Kidney tubule cell (primary cell): ENCODE measurements at regions not wholly inside any gene's neighbourhood (a gene's known extent, or its start where the extent isn't known, plus 50 kb on each side); places are given as distances from the start of the nearest gene placed in this dataset.
A peak's percentile ranks its signal among the peaks of the same experiment; 100 is the strongest.
"Not testable (repeated sequence)": the region's sequence is repeated elsewhere in the genome, so short reads cannot be mapped to it uniquely, and the experiment has no call there.

Experiments
- DNase-seq: peaks from one replicate; pipeline ENCODE4 v3.0.0-alpha.2; 2018; ENCODE audit warnings: low spot score

DNA sequence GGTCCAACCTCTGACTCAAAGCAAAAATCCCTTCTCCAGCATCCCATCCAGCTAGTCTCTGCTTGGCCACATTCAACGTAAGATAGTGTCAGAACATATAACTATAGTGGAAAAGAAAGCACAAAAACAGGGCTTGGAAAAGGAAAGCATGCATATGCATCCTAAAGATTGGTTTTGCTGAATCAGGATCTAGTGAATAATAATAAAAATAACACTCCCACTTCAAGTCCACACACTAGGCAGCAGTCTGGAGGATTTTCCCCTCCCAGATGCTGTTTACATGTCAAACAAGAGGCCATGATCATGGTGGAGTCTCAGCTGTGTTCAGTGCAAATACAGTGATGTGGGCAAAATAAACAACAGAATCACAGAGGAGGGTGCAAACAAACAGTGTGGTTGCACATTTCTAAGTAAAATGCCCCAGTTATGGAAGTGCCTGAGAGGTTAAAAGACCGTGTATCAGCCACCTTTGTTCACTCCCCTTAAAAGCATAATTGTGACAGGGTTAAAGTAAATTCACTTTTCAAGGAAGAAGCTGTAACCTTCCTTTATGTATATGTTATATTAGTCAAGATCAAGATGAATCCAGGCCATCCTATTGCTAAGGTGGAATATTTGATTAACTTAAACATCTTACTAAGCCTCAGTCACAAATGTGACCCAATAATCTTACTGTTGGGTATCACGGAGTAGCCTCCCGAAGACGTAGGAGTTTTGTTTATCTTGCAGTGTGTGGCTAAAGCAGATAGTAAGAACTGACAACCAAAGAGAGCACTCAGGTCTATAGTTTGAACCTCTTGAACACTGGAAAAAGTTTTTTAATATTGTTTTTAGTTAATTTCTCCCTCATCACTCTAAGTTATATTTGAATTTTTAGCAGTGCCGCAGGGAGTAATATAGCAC is 424.5 kb downstream of the SOX2 start:
- no peak for DNase-seq

DNA sequence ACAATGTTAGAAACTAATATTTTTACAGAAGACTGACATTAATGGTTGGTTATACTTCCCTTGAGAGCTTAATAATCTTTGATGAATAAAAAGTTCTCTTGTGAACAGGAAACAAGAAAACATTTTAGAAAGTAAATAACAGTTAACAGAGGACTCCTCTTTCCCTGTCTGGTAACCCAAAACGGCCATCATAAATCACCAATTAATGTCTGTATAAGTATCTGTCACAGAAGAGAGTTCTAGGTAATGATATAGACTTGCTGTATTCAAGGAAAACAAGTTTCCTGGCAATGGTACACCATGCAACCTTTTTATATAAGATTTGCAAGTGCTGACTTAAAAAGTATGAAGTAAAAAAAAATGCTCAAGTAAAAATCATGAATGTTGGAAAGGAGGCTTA is 426.7 kb downstream of the SOX2 start:
- DNase-seq, result no peak

DNA sequence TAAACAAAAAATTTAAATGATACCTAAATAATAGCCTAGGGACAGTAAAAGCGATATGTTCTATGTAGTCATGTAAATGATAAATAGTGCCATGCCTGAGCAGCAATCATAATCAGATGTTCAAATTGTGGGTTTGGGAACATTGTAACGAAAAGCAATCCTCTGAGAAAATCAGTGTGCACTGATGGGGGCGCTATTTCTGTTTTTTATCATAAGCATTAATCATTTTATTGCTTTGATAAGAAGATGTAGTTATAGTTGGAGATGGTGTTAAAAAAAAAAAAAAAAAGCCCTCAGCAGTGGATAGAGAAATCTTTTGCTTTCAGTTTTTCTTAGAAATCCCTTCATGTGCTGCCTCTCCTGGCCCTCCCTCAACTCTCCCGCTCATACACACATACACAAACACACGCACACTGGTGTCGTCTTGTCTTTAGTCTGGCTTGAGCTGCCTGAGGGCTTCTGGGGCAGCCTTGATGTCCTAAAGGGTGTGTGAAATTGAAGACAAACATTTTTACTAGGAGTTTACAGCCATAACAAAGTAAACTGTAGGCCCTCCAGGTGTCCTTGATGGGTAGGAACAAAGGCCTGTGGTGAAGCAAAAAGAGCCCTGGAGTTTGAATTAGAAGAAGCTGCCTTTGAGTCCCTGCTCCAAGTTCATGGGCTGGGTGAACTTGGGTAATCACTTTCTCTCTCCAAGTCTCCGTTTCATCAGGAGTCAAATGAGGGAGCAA is 428.1 kb downstream of the SOX2 start:
- no peak for DNase-seq

DNA sequence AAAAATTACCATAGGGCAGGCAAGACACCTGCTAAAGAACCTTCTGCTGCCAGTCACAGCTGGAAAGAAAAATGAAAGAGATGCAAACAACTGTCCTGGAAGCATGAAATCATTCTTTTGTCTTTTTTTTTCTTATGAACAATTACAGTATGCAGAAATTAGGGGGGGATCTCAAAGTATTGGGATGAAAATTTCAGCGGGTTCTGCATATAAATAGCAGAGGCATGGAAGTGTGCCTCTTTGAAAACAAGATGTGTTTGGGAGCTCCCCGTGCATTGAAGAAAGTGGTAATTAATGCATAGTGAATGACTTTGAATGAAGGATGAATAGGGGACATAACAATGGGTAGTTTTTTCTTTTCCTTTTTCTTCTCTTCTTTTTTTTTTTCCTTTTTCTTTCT is 431.2 kb downstream of the SOX2 start:
- DNase-seq, result no peak

DNA sequence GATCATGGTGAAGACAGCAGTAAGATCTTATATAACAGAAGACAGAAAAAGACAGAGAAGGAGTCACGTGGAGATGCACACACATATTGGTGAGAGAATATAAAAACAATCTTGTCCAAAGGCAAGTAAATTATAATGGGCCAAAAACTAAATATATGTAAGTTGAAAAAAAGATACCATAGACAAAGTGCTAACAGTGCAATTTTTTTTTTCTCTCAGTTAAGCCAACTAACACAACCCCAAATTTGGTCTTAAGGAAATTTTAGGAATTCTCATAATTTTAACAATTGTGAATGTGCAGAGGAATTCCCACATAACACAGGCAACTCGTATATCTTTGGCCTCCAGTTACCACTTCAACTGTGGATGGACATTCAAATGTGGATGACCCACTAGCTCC is 432.2 kb downstream of the SOX2 start:
- DNase-seq, result no peak

DNA sequence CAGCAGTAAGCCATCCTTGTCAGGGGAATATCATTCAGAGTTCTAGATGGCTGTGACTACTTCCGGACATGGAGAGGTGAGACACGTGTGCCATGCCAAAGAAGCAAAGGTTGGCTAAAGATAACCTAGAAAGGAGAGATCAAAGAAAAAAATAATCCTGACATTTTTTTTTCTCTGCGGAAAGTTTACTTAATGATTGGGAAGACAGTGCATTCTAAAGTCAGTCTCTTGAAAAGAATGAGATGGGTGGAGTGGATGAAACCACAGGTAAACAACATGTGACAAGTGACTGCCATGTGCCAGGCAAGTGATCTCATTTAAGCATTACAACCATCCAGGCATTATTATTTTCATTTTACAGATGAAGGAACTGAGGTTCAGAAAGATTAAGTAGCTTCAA is 436.6 kb downstream of the SOX2 start:
- no peak for DNase-seq

DNA sequence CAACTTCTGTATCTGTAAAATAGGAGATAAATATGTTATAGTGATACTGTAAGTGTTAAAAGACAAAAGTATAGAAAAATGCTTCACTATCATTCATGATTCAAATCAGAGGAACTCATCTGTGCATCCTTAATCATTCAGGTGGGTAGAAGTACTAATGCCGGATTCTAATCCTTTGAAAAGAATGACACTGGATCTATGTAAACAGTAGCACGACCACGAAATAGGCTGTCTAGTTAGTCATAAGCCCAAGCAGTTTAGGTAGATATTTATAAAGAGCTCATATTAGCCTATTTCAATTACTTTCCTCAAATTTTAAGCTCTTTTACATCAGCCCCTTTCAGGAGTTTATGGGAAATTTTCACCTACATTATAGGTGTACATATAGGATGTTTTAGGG is 437.9 kb downstream of the SOX2 start:
- DNase-seq, result peak; percentile 35

DNA sequence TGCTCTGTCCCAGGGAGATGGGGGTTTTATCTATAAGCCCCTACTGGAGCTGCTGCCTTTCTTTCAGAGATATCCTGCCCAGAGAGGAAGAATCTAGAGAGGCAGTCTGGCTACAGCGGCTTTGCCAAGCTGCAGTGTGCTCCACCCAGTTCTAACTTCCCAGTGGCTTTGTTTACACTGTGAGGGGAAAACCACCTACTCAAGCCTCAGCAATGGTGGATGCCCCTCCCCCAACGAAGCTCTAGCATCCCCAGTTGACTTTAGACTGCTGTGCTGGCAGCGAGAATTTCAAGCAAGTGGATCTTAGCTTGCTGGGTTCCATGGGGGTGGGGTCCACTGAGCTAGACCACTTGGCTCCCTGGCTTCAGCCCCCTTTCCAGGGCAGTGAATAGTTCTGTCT is 444.6 kb downstream of the SOX2 start:
- DNase-seq, result not testable (repeated sequence)

DNA sequence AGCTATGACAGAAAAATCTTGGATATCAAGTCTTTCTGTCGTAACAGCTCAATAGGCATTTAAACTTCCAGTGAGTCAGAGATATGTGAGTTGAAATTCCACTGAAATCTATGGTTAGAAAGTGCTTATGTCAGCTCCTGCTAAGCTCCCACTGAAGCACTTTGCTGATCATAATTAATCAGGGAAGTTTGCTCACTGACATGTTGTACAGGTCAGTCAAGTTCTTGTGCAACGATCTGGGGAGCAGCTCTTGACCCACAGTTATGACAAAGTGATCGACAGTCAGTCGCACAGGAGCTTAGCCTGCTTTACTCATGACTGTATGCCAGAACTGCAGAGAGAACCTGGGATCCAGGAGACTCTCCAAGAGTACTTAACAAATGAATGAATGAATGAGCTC is 453.5 kb downstream of the SOX2 start:
- peak; percentile 77 for DNase-seq

DNA sequence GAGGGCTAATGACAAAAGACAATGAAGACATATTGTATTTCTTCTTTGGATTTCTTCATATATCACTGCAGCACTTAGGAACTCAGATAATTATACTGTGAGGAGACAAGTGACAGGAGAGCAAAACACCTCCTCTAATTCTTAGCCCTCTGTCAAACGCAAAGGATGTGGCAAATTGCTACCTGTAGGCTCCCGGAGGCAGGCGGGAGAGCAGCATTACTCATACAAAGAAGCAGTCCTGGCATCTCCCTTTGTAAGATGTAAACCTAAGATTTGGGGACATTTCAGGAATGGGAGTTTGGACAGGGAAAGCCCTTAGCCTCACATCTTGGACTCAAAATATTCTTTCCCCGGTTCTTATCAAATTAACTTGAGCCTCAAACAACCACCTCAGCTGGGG is 460.8 kb downstream of the SOX2 start:
- no peak for DNase-seq

DNA sequence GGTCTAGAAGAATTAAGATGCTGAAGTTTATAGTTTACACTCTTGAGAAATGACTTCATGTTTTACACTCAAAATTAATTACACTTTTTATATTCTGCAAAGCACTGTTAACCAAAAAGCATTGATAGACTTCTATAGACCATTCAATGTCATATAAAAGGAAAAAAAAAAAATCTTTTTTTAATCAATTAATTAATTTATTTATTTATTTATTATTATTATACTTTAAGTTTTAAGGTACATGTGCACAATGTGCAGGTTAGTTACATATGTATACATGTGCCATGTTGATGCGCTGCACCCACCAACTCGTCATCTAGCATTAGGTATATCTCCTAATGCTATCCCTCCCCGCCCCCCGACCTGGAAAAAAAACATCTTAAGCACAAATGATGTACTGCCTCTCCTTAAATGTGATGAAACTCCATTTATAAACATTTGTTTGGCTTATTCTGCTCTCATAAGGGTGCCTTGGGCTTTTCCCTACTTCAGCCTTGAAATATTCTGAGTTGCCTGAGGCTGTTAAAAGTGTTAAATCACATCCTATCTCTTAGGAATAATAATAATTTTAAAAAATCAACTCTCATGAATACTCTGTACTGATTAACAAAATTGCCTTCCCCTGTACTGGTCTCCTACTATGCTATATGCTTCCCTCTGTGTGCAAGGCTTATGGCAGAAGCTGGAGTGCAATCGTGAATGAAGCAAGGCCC is 466.9 kb downstream of the SOX2 start:
- DNase-seq, result no peak

DNA sequence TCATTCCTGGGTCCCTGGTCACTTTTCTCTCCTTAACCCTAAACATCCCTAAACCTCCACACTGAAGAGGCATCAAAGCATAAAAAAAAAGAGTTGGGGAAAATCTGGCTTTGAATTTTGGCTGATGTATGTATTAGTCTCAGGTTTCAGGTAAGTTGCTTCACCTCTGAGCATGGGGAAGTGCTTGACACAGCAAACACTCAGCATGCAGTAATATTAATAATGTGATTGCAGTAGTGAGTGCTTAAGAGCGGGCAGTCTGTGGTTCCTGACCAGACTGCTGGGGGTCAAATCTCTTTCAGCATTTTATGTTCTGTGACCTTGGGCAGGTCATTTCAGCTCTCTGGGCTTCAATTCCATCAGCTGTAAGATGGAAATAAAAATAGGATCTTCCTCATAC is 467.9 kb downstream of the SOX2 start:
- DNase-seq, result no peak

DNA sequence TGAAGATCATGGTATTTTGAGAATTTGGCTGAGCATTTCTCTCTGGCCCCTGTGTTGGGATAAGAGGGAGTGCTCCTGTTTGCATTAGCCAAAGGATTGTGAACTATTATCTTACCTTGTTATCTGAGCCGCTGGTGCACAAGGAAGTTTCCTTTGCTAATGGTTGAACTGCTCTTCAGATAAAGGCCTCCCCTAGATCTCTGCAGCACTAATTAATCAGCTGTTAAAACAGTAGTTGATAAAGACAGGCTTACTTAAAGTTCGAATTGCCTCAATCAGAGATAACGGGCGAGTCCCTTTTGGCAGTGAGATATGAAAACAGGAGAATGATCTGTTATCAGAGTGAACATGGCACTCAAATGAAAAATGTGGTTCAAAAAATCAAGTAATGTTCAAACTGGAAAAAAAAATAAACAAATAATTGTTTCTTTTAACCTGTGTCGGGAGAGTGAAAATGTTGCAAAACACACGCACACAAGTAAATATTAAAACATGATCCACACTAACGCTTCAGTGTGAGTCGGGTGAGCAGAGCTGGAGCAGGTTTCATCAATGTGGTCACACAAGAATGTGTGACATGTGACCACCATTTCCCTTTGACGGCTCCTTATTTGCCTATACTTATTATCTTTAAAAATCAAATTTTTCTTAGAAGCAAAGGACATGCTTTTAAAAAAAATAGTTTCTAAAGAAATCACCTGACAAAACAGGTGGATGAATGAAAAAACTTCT is 469.1 kb downstream of the SOX2 start:
- DNase-seq, result peak; percentile 9

DNA sequence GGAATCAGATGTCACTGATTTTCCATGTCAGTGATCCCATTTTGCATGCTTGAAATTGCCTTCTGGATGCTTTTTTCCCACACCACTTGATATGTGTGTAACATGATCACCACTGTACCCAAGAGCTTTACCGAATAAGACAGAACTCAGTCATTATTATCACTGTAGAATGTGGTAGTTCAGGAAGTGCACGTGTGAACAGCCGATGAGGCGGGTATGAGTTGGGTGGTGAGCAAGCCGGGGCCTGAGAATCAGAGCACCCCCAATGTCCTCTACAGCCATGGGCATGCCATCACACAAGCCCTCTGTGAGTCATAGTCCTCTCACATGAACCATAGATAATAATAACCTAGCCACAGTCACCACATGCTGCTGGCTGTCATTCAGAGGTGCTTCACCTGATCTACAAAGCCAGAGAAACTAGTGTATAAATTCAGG is 470.8 kb downstream of the SOX2 start:
- peak; percentile 91 for DNase-seq

DNA sequence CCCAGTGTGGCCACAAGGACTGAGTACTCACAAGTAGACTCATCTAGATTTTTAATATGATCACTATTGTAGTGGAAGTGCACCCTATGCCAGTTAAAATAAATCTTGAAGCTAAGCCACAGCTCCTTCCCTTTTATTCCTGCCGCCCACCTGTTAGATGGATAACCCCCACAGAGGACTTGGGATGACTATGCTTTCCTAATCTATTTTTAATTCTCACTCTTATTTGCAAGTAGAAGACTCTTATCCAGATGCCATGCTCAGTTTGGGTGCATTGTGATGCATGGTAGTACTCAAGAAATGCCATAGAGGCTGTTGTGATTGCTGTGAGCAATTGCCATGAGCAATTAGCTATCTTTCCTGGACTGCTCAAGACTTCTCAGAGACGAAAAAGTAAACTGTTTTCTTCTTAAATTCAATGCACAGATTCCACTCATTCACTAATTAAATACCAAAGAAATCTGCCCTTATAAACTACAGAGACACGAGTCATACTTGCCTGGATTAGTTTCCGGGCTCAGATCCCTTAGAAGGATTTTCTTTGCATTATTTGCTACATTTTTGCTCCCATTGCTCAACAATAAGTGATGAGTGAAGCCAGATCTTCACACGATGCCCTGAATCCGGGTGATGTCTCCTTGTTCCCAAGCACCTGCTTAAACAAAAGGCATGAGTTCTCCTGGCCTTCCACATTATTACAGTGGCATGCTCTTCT is 472.1 kb downstream of the SOX2 start:
- DNase-seq, result no peak

DNA sequence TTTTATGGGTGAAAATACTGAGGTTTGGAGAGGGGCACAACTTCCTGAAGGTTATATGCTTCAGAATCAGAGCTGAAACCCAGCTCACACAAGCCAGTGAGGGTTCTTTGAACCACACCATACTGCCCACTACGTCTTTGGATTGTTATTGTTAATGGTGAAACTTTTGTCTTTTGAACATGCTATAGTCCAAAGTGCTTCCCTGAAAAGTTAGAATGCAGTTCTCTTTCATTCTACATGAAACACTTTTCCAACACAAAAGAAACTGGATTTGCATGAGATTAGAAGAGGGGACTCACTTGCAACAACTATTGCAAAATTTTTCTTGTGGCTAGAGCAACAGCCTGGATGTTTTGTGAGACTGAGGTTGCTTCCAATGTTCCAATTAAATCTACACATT is 473.6 kb downstream of the SOX2 start:
- DNase-seq, result no peak

DNA sequence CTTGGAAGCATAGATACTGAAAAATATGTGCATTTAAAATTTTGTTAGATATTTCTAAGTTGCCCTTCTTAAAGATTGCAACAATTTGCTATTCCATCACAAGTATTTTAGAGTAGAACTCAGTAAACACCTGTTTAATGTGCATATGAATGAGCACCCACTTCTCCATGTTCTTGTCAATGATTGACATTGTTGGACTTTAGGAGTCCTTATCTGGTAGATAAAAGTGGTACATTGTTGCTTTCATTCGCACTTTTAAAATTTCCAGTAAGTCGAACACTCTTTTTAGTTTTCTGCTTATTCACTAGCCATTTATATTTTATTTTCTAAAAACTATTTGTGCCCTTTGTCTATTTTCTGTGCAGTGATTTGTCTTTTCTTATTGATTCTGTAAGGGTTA is 478.3 kb downstream of the SOX2 start:
- DNase-seq, result no peak

DNA sequence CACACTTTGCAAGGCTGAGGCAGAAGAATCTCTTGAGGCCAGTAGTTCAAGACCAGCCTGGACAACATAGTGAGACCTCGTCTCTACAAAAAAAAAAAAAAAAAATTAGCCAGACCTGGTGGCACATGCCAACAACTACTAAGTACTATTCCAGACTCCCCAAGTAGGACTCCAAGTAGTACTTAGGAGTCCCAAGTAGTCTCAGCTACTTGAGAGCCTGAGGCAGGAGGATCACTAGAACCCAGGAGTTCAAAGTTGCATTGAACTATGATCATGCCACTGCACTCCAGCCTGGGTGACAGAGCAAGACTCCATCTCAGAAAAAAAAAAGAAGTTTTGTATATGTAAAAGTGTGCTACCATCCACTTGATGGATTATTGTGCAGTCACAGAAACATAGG is 486.6 kb downstream of the SOX2 start:
- no peak for DNase-seq

DNA sequence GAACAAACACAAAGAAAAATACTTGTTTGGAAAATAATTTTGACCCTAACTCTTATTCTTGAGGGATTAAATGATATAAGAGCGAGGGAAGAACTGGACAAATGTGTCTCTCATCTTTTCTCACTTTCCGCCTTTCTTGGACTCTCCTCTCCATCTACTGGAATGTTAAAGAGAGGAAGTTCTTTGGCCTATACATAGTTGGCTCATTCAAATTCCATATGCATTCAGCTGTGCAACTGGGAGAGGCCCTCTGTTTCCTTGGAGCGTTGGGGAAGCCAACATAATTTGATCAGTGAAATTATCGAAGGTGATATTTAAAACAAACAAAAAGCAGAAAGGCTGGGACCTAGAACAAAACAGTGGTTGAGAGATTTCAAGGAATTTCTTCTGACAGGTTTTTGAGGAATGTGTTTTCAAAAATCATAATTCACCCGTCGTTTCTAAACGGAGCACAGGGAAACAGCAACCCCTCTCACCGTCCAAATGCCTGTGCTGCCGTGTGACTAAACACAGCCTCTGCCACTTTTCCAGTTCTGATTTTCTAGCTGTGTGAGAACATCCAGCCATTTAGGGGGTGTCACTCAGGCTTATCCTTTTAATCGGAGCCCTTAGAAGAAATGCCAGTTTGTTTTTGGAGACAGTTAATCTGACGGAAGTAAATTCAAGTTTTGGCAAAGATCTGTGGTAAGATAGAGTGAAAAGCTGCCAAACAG is 489.9 kb downstream of the SOX2 start:
- DNase-seq, result no peak

DNA sequence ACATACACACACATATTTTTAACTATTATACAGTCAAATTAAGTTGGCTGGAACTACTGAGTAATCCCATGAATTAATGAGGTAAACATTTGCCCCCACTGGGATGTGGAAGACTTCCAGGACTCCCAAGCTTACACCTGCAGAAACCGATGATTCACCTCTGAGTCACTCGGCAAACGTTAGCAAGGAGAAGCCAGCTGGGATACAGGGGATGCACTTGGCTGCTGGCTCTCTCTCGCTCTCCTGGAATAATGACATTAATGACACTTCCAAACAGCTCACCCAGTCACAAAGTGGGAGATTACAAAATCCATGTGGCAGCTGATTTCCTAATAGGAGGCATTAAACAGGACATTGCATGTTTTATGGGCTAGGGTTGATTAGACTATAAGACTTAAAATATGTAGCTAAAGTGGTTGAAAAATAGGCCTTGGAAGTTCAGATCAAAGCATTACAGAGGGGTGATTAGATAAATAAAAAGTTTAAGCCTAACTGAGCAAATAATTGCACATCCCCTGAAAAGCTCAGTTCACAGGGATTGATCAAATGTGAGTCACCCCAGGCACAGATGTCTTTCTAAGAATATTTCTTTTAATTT is 500.9 kb downstream of the SOX2 start:
- peak; percentile 98 for DNase-seq
